ENCODE measurements at regions not wholly inside any gene's neighbourhood (a gene's known extent, or its start where the extent isn't known, plus 50 kb on each side); places are given as distances from the start of the nearest gene placed in this dataset.

DNA sequence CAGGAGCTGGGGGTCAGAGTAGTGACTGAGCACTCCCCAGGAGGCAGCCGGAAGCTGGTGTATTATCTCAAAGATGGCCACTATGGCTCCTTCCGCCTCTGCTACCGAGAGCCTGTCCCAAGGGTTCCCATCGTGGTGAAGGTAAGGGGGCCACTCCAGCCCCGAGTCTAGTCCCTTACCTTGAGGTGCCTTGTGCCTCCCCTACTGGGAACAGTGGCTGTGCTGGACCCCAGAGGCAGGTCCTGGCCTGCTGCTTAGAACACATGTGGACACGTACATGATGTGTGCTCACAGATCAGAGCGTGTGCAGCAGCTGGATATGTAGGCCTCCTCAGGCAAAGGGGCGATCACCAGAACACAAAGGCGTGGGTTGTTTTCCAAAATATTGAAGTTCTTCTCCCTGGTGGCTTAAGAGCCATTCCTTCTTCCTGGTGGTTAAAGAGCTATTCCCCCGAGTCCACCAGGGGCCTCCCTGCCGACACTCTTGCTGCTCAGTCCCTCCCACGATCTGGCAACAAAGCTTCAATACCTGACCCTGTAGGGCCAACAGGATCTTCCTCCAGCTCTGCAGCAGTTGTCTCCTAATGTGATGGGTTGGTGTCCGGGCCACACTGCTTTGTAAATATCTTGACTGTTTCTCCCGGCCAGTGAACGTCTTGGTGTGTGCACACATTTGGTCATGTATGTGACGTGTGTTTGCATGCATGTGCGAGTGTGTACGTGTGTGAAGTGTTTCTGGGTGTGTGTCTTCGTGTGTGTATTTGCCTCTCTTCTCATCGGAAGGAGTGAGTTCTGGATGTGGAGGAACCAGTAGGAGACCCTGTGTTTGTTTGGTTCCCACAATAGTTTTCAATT is 68.4 kb upstream of the TINAGL1 start:
- no peaks in the 10 kb centered on the region for H3K9me3 ChIP-seq
- H3K27me3 ChIP-seq: no peaks in the 10 kb centered on the region
- H3K4me3 ChIP-seq: no peak overlapping the region
- in situ Hi-C loops (cut with MboI; ENCODE audit: low sequenced_read_pairs in 4 of 4) (no loop called here), intact Hi-C loops (cut with DNase I; ENCODE audit: low total_unique reads) (no loop called here)
- ATAC-seq: no peak
- TF ChIP-seq CTCF (IDR thresholded peaks at IDR 0.05 in 4 of 5, conservative IDR thresholded peaks at IDR 0.05 in 1 of 5) (no peak), POLR2A (IDR thresholded peaks at IDR 0.05) (no peak)
- no peak overlapping the region for H3K27ac ChIP-seq
- no peaks in the 10 kb centered on the region for H3K4me1 ChIP-seq
- H3K36me3 ChIP-seq: no peaks in the 10 kb centered on the region
- no peak for DNase-seq

- no peaks in the 10 kb centered on the region for H3K36me3 ChIP-seq
- in situ Hi-C loops (cut with MboI; ENCODE audit: low sequenced_read_pairs in 4 of 4): no loop called here
- intact Hi-C loops (cut with DNase I; ENCODE audit: low total_unique reads): no loop called here
- no peaks in the 10 kb centered on the region for H3K4me1 ChIP-seq
- no peak for DNase-seq
- no peak overlapping the region for H3K27ac ChIP-seq
- H3K4me3 ChIP-seq: no peak overlapping the region
- H3K27me3 ChIP-seq: no peaks in the 10 kb centered on the region
- no peak for ATAC-seq
- TF ChIP-seq POLR2A (IDR thresholded peaks at IDR 0.05) (no peak), CTCF (IDR thresholded peaks at IDR 0.05 in 4 of 5, conservative IDR thresholded peaks at IDR 0.05 in 1 of 5) (no peak)
- no peaks in the 10 kb centered on the region for H3K9me3 ChIP-seq
Observed at GRCh38 chr1:31509124-31510072, 66.9 kb upstream of the TINAGL1 start.

- H3K36me3 ChIP-seq: no peaks in the 10 kb centered on the region
- H3K4me1 ChIP-seq: no peaks in the 10 kb centered on the region
- no peaks in the 10 kb centered on the region for H3K9me3 ChIP-seq
- DNase-seq: no peak
- ATAC-seq: no peak
- TF ChIP-seq POLR2A (IDR thresholded peaks at IDR 0.05): no peak
- TF ChIP-seq CTCF (IDR thresholded peaks at IDR 0.05 in 4 of 5, conservative IDR thresholded peaks at IDR 0.05 in 1 of 5): no peak
- in situ Hi-C loops (cut with MboI; ENCODE audit: low sequenced_read_pairs in 4 of 4) (no loop called here), intact Hi-C loops (cut with DNase I; ENCODE audit: low total_unique reads) (no loop called here)
- no peak overlapping the region for H3K27ac ChIP-seq
- no peak overlapping the region for H3K4me3 ChIP-seq
- no peaks in the 10 kb centered on the region for H3K27me3 ChIP-seq
Observed at GRCh38 chr1:31510304-31510703, 66.0 kb upstream of the TINAGL1 start.

DNA sequence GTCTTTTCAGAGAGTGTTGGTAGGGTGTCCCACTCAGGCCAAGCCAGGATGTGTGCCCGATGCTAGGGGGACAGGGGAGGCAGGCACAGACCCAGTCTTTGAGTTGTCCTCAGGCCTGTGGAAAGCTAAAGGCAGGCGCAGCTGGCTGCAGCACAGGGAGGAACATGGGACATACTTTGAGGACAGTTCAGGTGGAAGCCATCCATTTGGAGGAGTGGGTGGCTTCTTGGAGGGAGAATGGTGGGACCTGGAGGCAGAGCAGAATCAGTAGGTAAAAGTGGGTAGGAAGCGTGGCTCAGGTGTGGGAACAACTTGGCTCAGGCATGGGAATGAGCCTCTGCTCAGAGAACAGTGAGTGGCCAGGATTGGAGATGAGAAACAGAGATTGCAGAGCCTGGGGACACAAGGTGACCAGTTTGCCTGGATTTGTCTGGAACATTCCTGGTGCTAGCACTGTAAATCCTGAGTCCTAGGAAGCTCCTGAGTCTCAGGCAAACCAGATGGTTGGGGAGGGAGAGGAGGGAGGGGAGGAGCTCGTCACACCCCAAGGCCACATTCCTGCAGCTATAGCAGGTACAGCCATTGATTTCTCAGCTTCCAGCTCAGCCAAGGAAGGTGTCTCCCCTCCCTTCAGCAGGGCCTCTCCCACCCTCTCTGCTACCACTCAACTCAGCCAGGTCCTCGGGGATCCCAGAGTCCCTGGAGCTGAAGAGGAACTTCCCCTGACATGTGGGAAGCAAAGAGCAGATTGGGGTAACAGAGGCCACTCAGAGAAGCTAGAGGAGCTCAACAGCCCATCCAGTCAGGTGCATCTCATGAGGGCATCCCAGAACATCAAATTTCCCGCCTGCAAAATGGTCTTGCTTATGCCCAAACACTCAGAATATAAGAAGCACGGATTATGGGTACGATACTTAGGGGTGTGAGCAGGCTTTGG is 65.2 kb upstream of the TINAGL1 start:
- ATAC-seq: no peak
- H3K27me3 ChIP-seq: no peaks in the 10 kb centered on the region
- intact Hi-C loops (cut with DNase I; ENCODE audit: low total_unique reads): no loop called here

More for the DNA sequence above, 65.2 kb upstream of the TINAGL1 start:
- no peak overlapping the region for H3K4me3 ChIP-seq
- no peaks in the 10 kb centered on the region for H3K9me3 ChIP-seq
- TF ChIP-seq POLR2A (IDR thresholded peaks at IDR 0.05) (no peak), CTCF (IDR thresholded peaks at IDR 0.05 in 4 of 5, conservative IDR thresholded peaks at IDR 0.05 in 1 of 5) (no peak)
- H3K4me1 ChIP-seq: no peaks in the 10 kb centered on the region
- H3K27ac ChIP-seq: no peak overlapping the region
- no peak for DNase-seq
- in situ Hi-C loops (cut with MboI; ENCODE audit: low sequenced_read_pairs in 4 of 4): no loop called here
- no peaks in the 10 kb centered on the region for H3K36me3 ChIP-seq
